ENCODE measurements at regions not wholly inside any gene's neighbourhood (a gene's known extent, or its start where the extent isn't known, plus 50 kb on each side); places are given as distances from the start of the nearest gene placed in this dataset.

- no peak for DNase-seq
Measured at GRCh38 chr12:88801227-88802095, 221.2 kb upstream of the KITLG start.

- no peak for DNase-seq
Measured at GRCh38 chr12:88793096-88793495, 212.8 kb upstream of the KITLG start.

- no peak for DNase-seq
Measured at GRCh38 chr12:88790231-88790630, 210.0 kb upstream of the KITLG start.

GRCh38 chr12:88784166-88784565 is 203.9 kb upstream of the KITLG start:
- no peak for DNase-seq

- DNase-seq, result no peak
Measured at GRCh38 chr12:88782351-88782750, 202.1 kb upstream of the KITLG start.

- DNase-seq, result no peak
Measured at GRCh38 chr12:88781909-88782308, 201.6 kb upstream of the KITLG start.

GRCh38 chr12:88778064-88778463 is 197.8 kb upstream of the KITLG start:
- no peak for DNase-seq

GRCh38 chr12:88775742-88776151 is 195.5 kb upstream of the KITLG start:
- no peak for DNase-seq

GRCh38 chr12:88767699-88768098 is 187.4 kb upstream of the KITLG start:
- no peak for DNase-seq

- no peak for DNase-seq
Measured at GRCh38 chr12:88764781-88765480, 184.7 kb upstream of the KITLG start.

- no peak for DNase-seq
Measured at GRCh38 chr12:88763536-88764100, 183.3 kb upstream of the KITLG start.

GRCh38 chr12:88758176-88758575 is 177.9 kb upstream of the KITLG start:
- no peak for DNase-seq

GRCh38 chr12:88756917-88757316 is 176.6 kb upstream of the KITLG start:
- DNase-seq, result no peak

GRCh38 chr12:88756153-88756552 is 175.9 kb upstream of the KITLG start:
- DNase-seq, result no peak

- no peak for DNase-seq
Measured at GRCh38 chr12:88753707-88754106, 173.4 kb upstream of the KITLG start.

- DNase-seq, result no peak
Measured at GRCh38 chr12:88753066-88753465, 172.8 kb upstream of the KITLG start.

- DNase-seq, result no peak
Measured at GRCh38 chr12:88752183-88752582, 171.9 kb upstream of the KITLG start.

GRCh38 chr12:88750867-88751543 is 170.7 kb upstream of the KITLG start:
- no peak for DNase-seq

GRCh38 chr12:88746386-88746785 is 166.1 kb upstream of the KITLG start:
- no peak for DNase-seq

GRCh38 chr12:88743946-88744685 is 163.8 kb upstream of the KITLG start:
- DNase-seq, result no peak

GRCh38 chr12:88737838-88738472 is 157.7 kb upstream of the KITLG start:
- no peak for DNase-seq

GRCh38 chr12:88736031-88736430 is 155.8 kb upstream of the KITLG start:
- no peak for DNase-seq

All from NCI-H2081 treated with DMSO at 0.1 percent for 48 hours (cell line).